Muscle of leg (tissue), 3 donors: ENCODE measurements at regions not wholly inside any gene's neighbourhood (a gene's known extent, or its start where the extent isn't known, plus 50 kb on each side); places are given as distances from the start of the nearest gene placed in this dataset.

ENCODE experiments used
- DNase-seq: peaks from one replicate; pipeline ENCODE4 v3.0.0; 2013
- H3K27ac ChIP-seq: one replicate; pipeline ENCODE4 v1.5.1; 2013; ENCODE audit warnings: mild to moderate bottlenecking, low read length, control low read depth
- H3K27me3 ChIP-seq: one replicate; pipeline ENCODE4 v1.6.1; 2013; ENCODE audit warnings: low read length; ENCODE audit not compliant: control insufficient read depth, insufficient read depth
- H3K36me3 ChIP-seq: one replicate; pipeline ENCODE4 v1.6.1; 2013; ENCODE audit warnings: low read length; ENCODE audit not compliant: control insufficient read depth, insufficient read depth
- H3K4me1 ChIP-seq: one replicate; pipeline ENCODE4 v1.6.1; 2013; ENCODE audit warnings: low read length; ENCODE audit not compliant: control insufficient read depth, insufficient read depth
- H3K4me3 ChIP-seq: one replicate; pipeline ENCODE4 v1.5.1; 2013; ENCODE audit warnings: low read length, control low read depth
- H3K9me3 ChIP-seq: replicated peaks from 2 replicates; pipeline ENCODE4 v1.6.1; 2013; ENCODE audit warnings: low read depth, low read length; ENCODE audit not compliant: control insufficient read depth
- WGBS: methylation state at CpG from one replicate; pipeline ENCODE4 v1.1.5; 2013; ENCODE audit warnings: missing lambda C conversion rate; ENCODE audit not compliant: insufficient coverage; 5-methylcytosine and 5-hydroxymethylcytosine counted together

- no peak overlapping the region for H3K27ac ChIP-seq
- H3K9me3 ChIP-seq: peaks cover 9% of the 10 kb centered on the region
- no peaks in the 10 kb centered on the region for H3K36me3 ChIP-seq
- no peak for DNase-seq
- no peaks in the 10 kb centered on the region for H3K4me1 ChIP-seq
- no peaks in the 10 kb centered on the region for H3K27me3 ChIP-seq
- 80% methylated on average over 1 of the region's 2 CpGs for WGBS
- H3K4me3 ChIP-seq: no peak overlapping the region
Observed at GRCh38 chr15:96565266-96565665, 234.8 kb downstream of the NR2F2 start.

DNA sequence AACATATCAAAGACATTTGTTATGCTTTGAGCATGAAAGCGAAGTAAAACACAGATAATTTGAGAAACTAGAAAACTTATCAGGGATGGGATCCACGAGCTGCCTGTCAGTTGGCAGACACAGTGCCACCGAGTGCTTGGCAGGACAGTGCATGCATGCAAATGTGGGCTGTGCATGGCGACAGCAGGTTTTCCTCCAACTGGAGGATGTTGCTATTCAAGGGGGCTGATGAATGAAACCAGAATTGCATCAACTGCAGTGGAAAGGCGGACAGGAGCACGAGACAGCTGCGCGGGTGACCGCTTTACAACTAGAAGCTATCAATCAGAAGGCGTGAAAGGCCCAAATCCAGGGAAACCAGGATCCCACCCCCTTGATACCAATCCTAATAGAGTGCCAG, 244.3 kb downstream of the NR2F2 start:
- H3K4me3 ChIP-seq: no peak overlapping the region
- 85% methylated on average over 9 of the region's 10 CpGs for WGBS
- H3K27ac ChIP-seq: no peak overlapping the region
- no peaks in the 10 kb centered on the region for H3K27me3 ChIP-seq
- H3K4me1 ChIP-seq: no peaks in the 10 kb centered on the region
- H3K9me3 ChIP-seq: no peaks in the 10 kb centered on the region
- no peak for DNase-seq
- H3K36me3 ChIP-seq: no peaks in the 10 kb centered on the region

GRCh38 chr15:96576596-96576995, 246.1 kb downstream of the NR2F2 start:
- Histone ChIP-seq H3K36me3 (no peaks in the 10 kb centered on the region), H3K9me3 (no peaks in the 10 kb centered on the region), H3K27ac (no peak overlapping the region), H3K4me3 (no peak overlapping the region), H3K27me3 (no peaks in the 10 kb centered on the region), H3K4me1 (no peaks in the 10 kb centered on the region)
- WGBS: no CpG with 5 or more reads among the region's 6 CpGs
- no peak for DNase-seq

DNA sequence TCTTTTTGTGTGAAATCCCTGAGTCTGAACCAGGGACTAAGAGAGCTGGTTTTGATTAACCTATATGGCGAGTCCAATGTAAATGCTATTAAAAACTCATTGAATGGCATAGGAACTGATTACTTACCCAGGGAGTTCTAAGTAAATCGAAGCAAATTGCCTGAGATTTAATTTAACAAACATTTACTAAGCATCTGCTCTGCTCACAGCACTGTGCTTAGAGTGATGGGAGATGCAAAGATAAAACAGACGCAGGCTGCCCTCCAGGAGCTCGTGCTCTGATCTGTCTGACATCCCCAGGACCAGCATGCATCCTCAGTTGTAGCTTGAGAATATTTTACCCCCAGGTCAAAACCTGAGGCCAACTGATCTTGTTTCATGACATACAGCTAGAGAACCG, 247.9 kb downstream of the NR2F2 start:
- Histone ChIP-seq H3K4me3 (no peak overlapping the region), H3K4me1 (no peaks in the 10 kb centered on the region), H3K36me3 (no peaks in the 10 kb centered on the region), H3K27me3 (no peaks in the 10 kb centered on the region), H3K27ac (no peak overlapping the region), H3K9me3 (no peaks in the 10 kb centered on the region)
- WGBS: 13% methylated on average over 3 of the region's 5 CpGs
- no peak for DNase-seq

- WGBS: 90% methylated on average over 7 of the region's 11 CpGs
- Histone ChIP-seq H3K27ac (no peak overlapping the region), H3K4me1 (no peaks in the 10 kb centered on the region), H3K27me3 (no peaks in the 10 kb centered on the region), H3K9me3 (no peaks in the 10 kb centered on the region), H3K4me3 (no peak overlapping the region), H3K36me3 (no peaks in the 10 kb centered on the region)
- no peak for DNase-seq
Observed at GRCh38 chr15:96581371-96581770, 250.9 kb downstream of the NR2F2 start.

DNA sequence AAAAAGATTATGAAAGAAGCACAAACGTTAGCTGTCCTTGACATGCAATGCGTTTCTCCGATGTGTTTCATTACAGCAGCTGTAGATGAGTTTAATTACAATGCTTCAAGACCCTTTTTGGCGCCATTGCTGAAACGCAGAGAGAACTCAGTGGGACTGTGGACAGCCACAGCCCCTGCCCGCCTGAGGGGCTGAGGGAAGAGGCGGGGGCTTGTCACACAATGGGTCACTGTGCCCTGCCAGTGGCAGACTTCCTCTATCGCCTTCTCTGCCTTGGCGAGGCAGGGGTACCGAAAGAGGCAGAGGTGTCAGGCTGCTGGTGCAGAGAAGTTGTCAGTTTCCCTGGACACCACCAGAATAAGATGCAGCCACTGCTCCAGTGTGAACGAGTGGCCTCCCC, 252.0 kb downstream of the NR2F2 start:
- Histone ChIP-seq H3K27me3 (no peaks in the 10 kb centered on the region), H3K9me3 (no peaks in the 10 kb centered on the region), H3K4me3 (no peak overlapping the region), H3K27ac (no peak overlapping the region), H3K4me1 (no peaks in the 10 kb centered on the region), H3K36me3 (no peaks in the 10 kb centered on the region)
- no peak for DNase-seq
- WGBS: 96% methylated on average over 9 of the region's 11 CpGs

DNA sequence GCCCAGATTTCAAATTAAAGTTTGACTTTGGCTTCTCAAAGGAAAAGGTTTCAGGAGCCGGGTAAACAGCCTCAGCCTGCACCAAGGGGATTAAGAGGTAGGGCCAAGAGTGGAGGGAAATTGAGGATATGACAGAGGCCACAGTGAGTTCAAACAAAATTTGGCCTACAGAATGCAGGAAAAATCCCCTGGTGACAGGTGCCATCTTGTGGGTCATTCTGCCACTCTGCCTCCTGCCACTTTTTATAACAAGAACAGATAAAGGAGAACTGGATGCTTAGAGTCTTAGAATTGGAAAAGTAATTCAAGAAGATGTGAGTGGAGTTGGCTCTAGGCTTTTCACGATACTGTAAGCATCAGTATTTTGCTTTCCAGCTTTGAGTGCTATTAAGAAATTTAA, 253.2 kb downstream of the NR2F2 start:
- no peak for DNase-seq

DNA sequence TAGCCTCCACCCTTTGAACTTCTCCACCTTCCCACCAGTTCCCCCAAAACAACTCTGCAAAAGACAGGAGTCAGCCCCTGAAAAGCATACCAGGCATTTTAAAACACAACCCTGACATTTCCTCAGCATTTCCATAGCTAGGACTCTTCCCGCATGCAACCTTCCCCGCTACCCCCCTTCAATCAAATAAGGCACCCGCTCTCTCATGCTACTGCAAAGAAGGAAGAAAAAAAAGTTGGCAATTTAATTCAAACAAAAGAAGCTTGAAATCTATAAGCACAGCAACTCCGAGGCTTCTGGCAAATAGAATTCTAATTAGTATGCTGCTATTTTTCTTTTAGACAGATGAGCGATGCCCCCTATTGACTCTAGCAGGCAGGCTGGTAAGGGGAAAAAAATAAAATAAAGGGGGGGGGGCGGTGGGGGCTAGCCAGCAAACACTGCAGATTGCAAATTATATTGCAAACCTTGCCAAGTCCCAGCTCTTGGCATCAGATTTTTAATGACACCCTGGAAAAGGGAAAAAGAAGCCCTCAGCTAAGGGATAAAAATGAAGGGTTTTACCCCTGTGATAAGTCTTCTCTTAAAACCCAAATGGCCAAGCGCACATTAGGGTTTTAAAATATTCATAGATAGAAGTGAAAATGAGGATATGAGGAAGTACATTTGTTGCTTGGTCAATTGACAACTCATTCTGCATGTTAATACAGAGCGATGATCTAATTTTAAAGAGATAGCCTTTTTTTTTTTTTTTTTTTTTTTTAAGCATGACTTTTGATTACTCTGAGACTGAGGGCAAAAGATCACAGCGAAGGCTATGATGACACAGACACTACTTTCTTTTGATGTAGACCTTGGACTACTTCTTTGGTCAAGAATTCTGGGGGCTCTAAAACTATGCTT, 255.2 kb downstream of the NR2F2 start:
- no peaks in the 10 kb centered on the region for H3K4me1 ChIP-seq
- peak; percentile 27 for DNase-seq
- WGBS: no CpG with 5 or more reads among the region's 9 CpGs
- H3K27ac ChIP-seq: no peak overlapping the region
- H3K27me3 ChIP-seq: no peaks in the 10 kb centered on the region
- H3K9me3 ChIP-seq: no peaks in the 10 kb centered on the region
- H3K4me3 ChIP-seq: no peak overlapping the region
- H3K36me3 ChIP-seq: no peaks in the 10 kb centered on the region

More for the DNA sequence above, 253.2 kb downstream of the NR2F2 start:
- Histone ChIP-seq H3K36me3 (no peaks in the 10 kb centered on the region), H3K27ac (no peak overlapping the region), H3K27me3 (no peaks in the 10 kb centered on the region), H3K4me3 (no peak overlapping the region), H3K4me1 (no peaks in the 10 kb centered on the region), H3K9me3 (no peaks in the 10 kb centered on the region)
- 50% methylated on average over 1 of the region's 2 CpGs for WGBS

- H3K36me3 ChIP-seq: no peaks in the 10 kb centered on the region
Observed at GRCh38 chr15:96586901-96587300, 256.4 kb downstream of the NR2F2 start.

DNA sequence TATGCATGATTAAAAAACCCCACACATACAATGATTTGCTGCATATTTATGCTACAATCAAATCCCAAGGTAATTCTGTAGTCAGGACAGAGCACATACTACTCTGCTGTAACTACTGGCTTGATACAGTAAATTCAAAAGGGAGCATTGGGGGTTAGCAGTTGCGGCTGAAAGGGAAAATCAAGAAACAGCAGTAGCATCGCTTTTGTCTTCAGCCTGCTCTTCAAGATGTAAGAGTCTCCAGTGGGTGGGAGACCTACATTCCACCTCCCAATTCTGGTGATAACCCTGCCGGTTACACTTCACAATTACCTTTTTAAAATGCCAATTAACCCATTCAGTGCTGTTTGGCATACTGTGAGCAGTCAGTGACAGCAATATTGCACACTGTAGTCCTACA, 259.4 kb downstream of the NR2F2 start:
- H3K27me3 ChIP-seq: peaks cover 4% of the 10 kb centered on the region
- 60% methylated on average over 1 of the region's 3 CpGs for WGBS

More at GRCh38 chr15:96586901-96587300, 256.4 kb downstream of the NR2F2 start:
- no peaks in the 10 kb centered on the region for H3K4me1 ChIP-seq
- H3K4me3 ChIP-seq: no peak overlapping the region
- peak; percentile 25 for DNase-seq
- no CpG with 5 or more reads among the region's 4 CpGs for WGBS
- H3K27me3 ChIP-seq: peaks cover 2% of the 10 kb centered on the region
- H3K27ac ChIP-seq: no peak overlapping the region
- H3K9me3 ChIP-seq: no peaks in the 10 kb centered on the region

More for the DNA sequence above, 259.4 kb downstream of the NR2F2 start:
- Histone ChIP-seq H3K27ac (no peak overlapping the region), H3K4me1 (no peaks in the 10 kb centered on the region), H3K9me3 (no peaks in the 10 kb centered on the region), H3K4me3 (no peak overlapping the region), H3K36me3 (no peaks in the 10 kb centered on the region)
- DNase-seq: no peak
